A549 (cell line): ENCODE measurements at regions not wholly inside any gene's neighbourhood (a gene's known extent, or its start where the extent isn't known, plus 50 kb on each side); places are given as distances from the start of the nearest gene placed in this dataset.

Experiments
- ATAC-seq, 2 experiments: fragments of 200-7000 bp in 1 of 2; fragments of >200 bp in 1 of 2; cut with Nextera tagmentation in 1 of 2; cut with Tn5 transposase in 1 of 2; 3 replicates each; pipeline versions ENCODE4 v1.8.0 to v1.9.1; 2018 to 2020; ENCODE audit warnings: mild to moderate bottlenecking in 1 of 2, moderate library complexity in 1 of 2
- CTCF ChIA-PET: fragments of 300-600 bp; sonication (Branson Sonifier 250); formaldehyde crosslinking; extraction: SDS; loops from one replicate; lab custom pipeline; 2021; ENCODE audit warnings: antibody characterized with exemption, inconsistent platforms; lab: Yijun Ruan, JAX
- POLR2A ChIA-PET: fragments of 350-600 bp; formaldehyde crosslinking; extraction: SDS; loops from one replicate; lab custom pipeline; 2021; ENCODE audit warnings: antibody characterized with exemption, inconsistent platforms; lab: Yijun Ruan, JAX
- DNase-seq, 2 experiments: peaks; one replicate each; pipeline versions ENCODE4 v3.0.0 to v3.0.0-alpha.2; 2011 to 2016; ENCODE audit warnings: low read depth in 1 of 2, low spot score in 1 of 2
- FAIRE-seq: peaks from 2 replicates; lab custom pipeline; 2011; peaks lifted over from hg19 to GRCh38; lab: Jason Lieb, UNC
- H3K27ac ChIP-seq, 2 experiments: fragments of >200 bp; sonication (Bioruptor Twin); formaldehyde crosslinking; 3 replicates each; pipeline ENCODE4 v1.5.1; 2016 to 2017
- H3K4me1 ChIP-seq: fragments of >200 bp; sonication (Bioruptor Twin); formaldehyde crosslinking; 3 replicates; pipeline ENCODE4 v1.6.1; 2016
- H3K4me2 ChIP-seq: fragments of >200 bp; sonication (Bioruptor Twin); formaldehyde crosslinking; 3 replicates; pipeline ENCODE4 v1.6.1; 2016
- H3K4me3 ChIP-seq: fragments of >200 bp; sonication (Bioruptor Twin); formaldehyde crosslinking; 3 replicates; pipeline ENCODE4 v1.5.1; 2016
- H3K9me3 ChIP-seq: fragments of >200 bp; sonication (Bioruptor Twin); formaldehyde crosslinking; 3 replicates; pipeline ENCODE4 v1.6.1; 2016
- ATOH8 ChIP-seq: fragments of 250-450 bp; sonication (Bioruptor Pico); IDR thresholded peaks from 2 replicates; pipeline ENCODE4 v1.5.0; 2020; ENCODE audit warnings: low read depth, mild to moderate bottlenecking, moderate library complexity
- CHD2 ChIP-seq: fragments of 150-350 bp; IDR thresholded peaks from 2 replicates; pipeline ENCODE4 v1.6.1; 2014; ENCODE audit warnings: low read length; ENCODE audit not compliant: partially characterized antibody
- CHD4 ChIP-seq: fragments of 200-600 bp; sonication (generic); IDR thresholded peaks from 2 replicates; pipeline ENCODE4 v1.6.1; 2016; ENCODE audit warnings: antibody characterized with exemption, mild to moderate bottlenecking, borderline replicate concordance
- CTCF ChIP-seq: fragments of >200 bp; sonication (Bioruptor Twin); formaldehyde crosslinking; IDR thresholded peaks from 3 replicates; pipeline ENCODE4 v1.5.1; 2016
- ESRRA ChIP-seq: fragments of 150-350 bp; IDR thresholded peaks from 2 replicates; pipeline ENCODE4 v1.6.1; 2014; ENCODE audit warnings: mild to moderate bottlenecking, low read length, borderline replicate concordance
- FOSB ChIP-seq: fragments of 250-450 bp; sonication (Bioruptor Pico); IDR thresholded peaks from 2 replicates; pipeline ENCODE4 v1.5.0; 2020; ENCODE audit warnings: mild to moderate bottlenecking, moderate library complexity
- FOSL2 ChIP-seq, 2 experiments: fragments of 450-650 bp in 1 of 2; fragments of >200 bp in 1 of 2; sonication (Bioruptor Twin) in 1 of 2; formaldehyde crosslinking; IDR thresholded peaks; 2 replicates each; pipeline versions ENCODE4 v1.5.0 to v1.6.1; 2016 to 2020; ENCODE audit warnings: mild to moderate bottlenecking in 1 of 2, moderate library complexity in 1 of 2
- HEYL ChIP-seq: fragments of 250-450 bp; sonication (Bioruptor Pico); IDR thresholded peaks from 2 replicates; pipeline ENCODE4 v1.8.0; 2021; ENCODE audit warnings: mild to moderate bottlenecking, moderate library complexity
- HOXB13 ChIP-seq: fragments of 250-450 bp; sonication (Bioruptor Pico); IDR thresholded peaks from 2 replicates; pipeline ENCODE4 v1.5.0; 2020; ENCODE audit warnings: low read depth, mild to moderate bottlenecking, moderate library complexity
- HOXB5 ChIP-seq: fragments of 250-450 bp; sonication (Bioruptor Pico); IDR thresholded peaks from 2 replicates; pipeline ENCODE4 v1.5.0; 2020; ENCODE audit warnings: mild to moderate bottlenecking, moderate library complexity
- JUNB ChIP-seq: fragments of >200 bp; sonication (Bioruptor Twin); formaldehyde crosslinking; IDR thresholded peaks from 2 replicates; pipeline ENCODE4 v1.6.1; 2016
- KDM5A ChIP-seq: fragments of 200-600 bp; sonication (generic); IDR thresholded peaks from 2 replicates; pipeline ENCODE4 v1.6.1; 2016; ENCODE audit warnings: antibody characterized with exemption, mild to moderate bottlenecking
- MAFK ChIP-seq: fragments of 450-650 bp; IDR thresholded peaks from 2 replicates; pipeline ENCODE4 v1.6.1; 2014; ENCODE audit not compliant: partially characterized antibody
- MAX ChIP-seq: IDR thresholded peaks from 2 replicates; pipeline ENCODE4 v1.6.1; 2012
- MYC ChIP-seq: IDR thresholded peaks from 2 replicates; pipeline ENCODE4 v1.6.1; 2012; ENCODE audit warnings: mild to moderate bottlenecking, inconsistent platforms, low read length, improper control_type of control experiment, borderline replicate concordance
- NPAS2 ChIP-seq: fragments of 250-450 bp; sonication (Bioruptor Pico); IDR thresholded peaks from 2 replicates; pipeline ENCODE4 v1.8.0; 2022; ENCODE audit warnings: mild to moderate bottlenecking, moderate library complexity, borderline replicate concordance
- PBX3 ChIP-seq: IDR thresholded peaks from 2 replicates; pipeline ENCODE4 v1.6.1; 2012
- POLR2A ChIP-seq: IDR thresholded peaks from 2 replicates; pipeline ENCODE4 v1.6.1; 2012; ENCODE audit warnings: mild to moderate bottlenecking, low read length
- RAD21 ChIP-seq, 2 experiments: fragments of >200 bp in 1 of 2; sonication (Bioruptor Twin) in 1 of 2; formaldehyde crosslinking in 1 of 2; IDR thresholded peaks in 1 of 2; conservative IDR thresholded peaks in 1 of 2; 2 replicates in 1 of 2; 3 replicates in 1 of 2; pipeline ENCODE4 v1.6.1; 2012 to 2018; ENCODE audit warnings: inconsistent platforms in 1 of 2
- RARB ChIP-seq: fragments of 250-450 bp; sonication (Bioruptor Pico); IDR thresholded peaks from 2 replicates; pipeline ENCODE4 v1.8.0; 2021; ENCODE audit warnings: mild to moderate bottlenecking, moderate library complexity
- RNF2 ChIP-seq: fragments of 200-600 bp; sonication (generic); IDR thresholded peaks from 2 replicates; pipeline ENCODE4 v1.6.1; 2016; ENCODE audit warnings: low read depth, mild to moderate bottlenecking, antibody characterized with exemption, moderate library complexity, borderline replicate concordance
- SREBF2 ChIP-seq: fragments of 450-650 bp; IDR thresholded peaks from 2 replicates; pipeline ENCODE4 v1.6.1; 2014; ENCODE audit warnings: mild to moderate bottlenecking, moderate library complexity
- TP53 ChIP-seq: fragments of 250-450 bp; sonication (Bioruptor Pico); IDR thresholded peaks from 2 replicates; pipeline ENCODE4 v1.5.0; 2021; ENCODE audit warnings: mild to moderate bottlenecking, moderate library complexity
- ZFP36 ChIP-seq: fragments of 450-650 bp; IDR thresholded peaks from 2 replicates; pipeline ENCODE4 v1.6.1; 2014; ENCODE audit warnings: borderline replicate concordance; ENCODE audit not compliant: partially characterized antibody
- ZNF302 ChIP-seq: fragments of 250-450 bp; sonication (Bioruptor Pico); IDR thresholded peaks from 2 replicates; pipeline ENCODE4 v1.9.0; 2021; ENCODE audit warnings: inconsistent platforms, mild to moderate bottlenecking, moderate library complexity
- WGBS: methylation state at CpG from one replicate; pipeline ENCODE4 v1.1.6; 2017; ENCODE audit errors: missing lambda C conversion rate; 5-methylcytosine and 5-hydroxymethylcytosine counted together

- Histone ChIP-seq H3K27ac (no peak overlapping the region), H3K4me3 (no peak overlapping the region), H3K4me2 (no peak overlapping the region), H3K4me1 (no peaks in the 10 kb centered on the region)
- ChIA-PET POLR2A (no interaction called here), CTCF (interaction anchor here (1.0 kb wide), 1 partner anchor 734 kb away, joined by 3 read pairs; no protein-coding TSS in a partner anchor)
- no peak for DNase-seq
- 0% methylated on average over 3 of the region's 3 CpGs for WGBS
- no peak for FAIRE-seq
- no peak for ATAC-seq
- no peak for TF ChIP-seq ZNF302 (CRISPR knock-in tag)
- TF ChIP-seq PBX3 = no peak
- no peak for TF ChIP-seq RARB
- TF ChIP-seq MYC = no peak
- TF ChIP-seq CTCF = no peak
- no peak for TF ChIP-seq HEYL
- no peak for TF ChIP-seq NPAS2
- no peak for TF ChIP-seq ATOH8 (CRISPR knock-in tag)
- TF ChIP-seq CHD2 = no peak
- no peak for TF ChIP-seq RAD21 (conservative IDR thresholded peaks at IDR 0.05 in 1 of 2, IDR thresholded peaks at IDR 0.05 in 1 of 2)
- TF ChIP-seq FOSL2 (IDR thresholded peaks at IDR 0.05) = no peak
- TF ChIP-seq FOSL2 (CRISPR knock-in tag; IDR thresholded peaks at IDR 0.05) = no peak
- no peak for TF ChIP-seq ESRRA
- no peak for TF ChIP-seq SREBF2
- no peak for TF ChIP-seq ZFP36
- no peak for TF ChIP-seq HOXB13 (CRISPR knock-in tag)
- TF ChIP-seq, all 56 proteins: peak for 0
- H3K9me3 ChIP-seq = no peaks in the 10 kb centered on the region
Measured at GRCh38 chr16:52184336-52184735, 362.6 kb downstream of the TOX3 start.

- H3K4me3 ChIP-seq = no peak overlapping the region
- FAIRE-seq (no peak), ATAC-seq (no peak), DNase-seq (no peak)
- POLR2A ChIA-PET = no interaction called here
- no peak overlapping the region for H3K27ac ChIP-seq
- no peaks in the 10 kb centered on the region for H3K9me3 ChIP-seq
- H3K4me2 ChIP-seq = no peak overlapping the region
- CTCF ChIA-PET = interaction anchor here (2.9 kb wide), 1 partner anchor 9 kb away, joined by 18 read pairs; no protein-coding TSS in a partner anchor
- no peak for TF ChIP-seq RNF2
- no peak for TF ChIP-seq HOXB5
- TF ChIP-seq MAFK = peak; percentile 68
- no peaks in the 10 kb centered on the region for H3K4me1 ChIP-seq
- 0% methylated on average over 2 of the region's 2 CpGs for WGBS
Measured at GRCh38 chr16:52182840-52183239, 364.1 kb downstream of the TOX3 start.

GRCh38 chr16:52174168-52174567 is 372.8 kb downstream of the TOX3 start:
- POLR2A ChIA-PET = no interaction called here
- no peak for ATAC-seq
- CTCF ChIA-PET = no interaction called here
- H3K27ac ChIP-seq = no peak overlapping the region
- no peak for FAIRE-seq
- TF ChIP-seq PBX3 = no peak
- no peak for TF ChIP-seq SREBF2
- TF ChIP-seq TP53 (CRISPR knock-in tag) = no peak
- no peak for TF ChIP-seq JUNB
- no peak for TF ChIP-seq CHD2
- TF ChIP-seq KDM5A = no peak
- TF ChIP-seq FOSB = no peak
- TF ChIP-seq POLR2A = no peak
- TF ChIP-seq MAX = no peak
- no peak for TF ChIP-seq CHD4
- no peak for TF ChIP-seq ESRRA
- no peaks in the 10 kb centered on the region for H3K9me3 ChIP-seq
- no peak overlapping the region for H3K4me3 ChIP-seq
- 3% methylated on average over 2 of the region's 2 CpGs for WGBS
- no peak for DNase-seq
- no peak overlapping the region for H3K4me2 ChIP-seq
- no peaks in the 10 kb centered on the region for H3K4me1 ChIP-seq
